H1 (cell line): ENCODE measurements at regions not wholly inside any gene's neighbourhood (a gene's known extent, or its start where the extent isn't known, plus 50 kb on each side); places are given as distances from the start of the nearest gene placed in this dataset.

Experiments
- CTCF ChIA-PET: fragments of 300-600 bp; sonication (Branson Sonifier 250); formaldehyde crosslinking; loops from one replicate; lab custom pipeline; 2021; ENCODE audit not compliant: partially characterized antibody; lab: Charles Lee
- POLR2A ChIA-PET: fragments of 300-600 bp; sonication (Branson Sonifier 250); formaldehyde crosslinking; loops from one replicate; lab custom pipeline; 2021; ENCODE audit warnings: inconsistent platforms; ENCODE audit not compliant: partially characterized antibody; lab: Charles Lee
- DNase-seq, 2 experiments: peaks; one replicate each; pipeline versions ENCODE4 v3.0.0 to v3.0.0-alpha.2; 2010 to 2022; ENCODE audit warnings: low spot score in 2 of 2, low read depth in 1 of 2, mixed read lengths in 1 of 2
- FAIRE-seq: peaks from 2 replicates; lab custom pipeline; 2011; peaks lifted over from hg19 to GRCh38; lab: Jason Lieb, UNC
- H2AFZ ChIP-seq: 2 replicates; pipeline ENCODE4 v1.8.1; 2012; ENCODE audit warnings: low read length, inconsistent platforms
- H2AK5ac ChIP-seq: 2 replicates; pipeline ENCODE4 v1.6.1; 2013; ENCODE audit warnings: low read depth, low read length
- H2BK120ac ChIP-seq: replicated peaks from 2 replicates; pipeline ENCODE3; 2013; ENCODE audit warnings: low read depth, low read length, inconsistent platforms
- H2BK12ac ChIP-seq: 2 replicates; pipeline ENCODE4 v1.6.1; 2013; ENCODE audit warnings: low read depth, low read length
- H2BK15ac ChIP-seq: 2 replicates; pipeline ENCODE4 v1.6.1; 2013; ENCODE audit warnings: low read length
- H2BK20ac ChIP-seq: 2 replicates; pipeline ENCODE4 v1.6.1; 2013; ENCODE audit warnings: low read length
- H2BK5ac ChIP-seq: 2 replicates; pipeline ENCODE4 v1.6.1; 2013; ENCODE audit warnings: low read depth, low read length
- H3K14ac ChIP-seq: 2 replicates; pipeline ENCODE4 v1.6.1; 2013; ENCODE audit warnings: inconsistent platforms; ENCODE audit not compliant: insufficient read length
- H3K18ac ChIP-seq: 2 replicates; pipeline ENCODE4 v1.6.1; 2013; ENCODE audit warnings: low read length; ENCODE audit errors: extremely low read depth
- H3K23ac ChIP-seq: 2 replicates; pipeline ENCODE4 v1.6.1; 2013; ENCODE audit warnings: inconsistent platforms; ENCODE audit not compliant: insufficient read length
- H3K23me2 ChIP-seq: 2 replicates; pipeline ENCODE4 v1.6.1; 2013; ENCODE audit warnings: low read depth, low read length
- H3K27ac ChIP-seq: 2 replicates; pipeline ENCODE4 v1.6.1; 2011; ENCODE audit warnings: low read depth, low read length, inconsistent platforms
- H3K27me3 ChIP-seq, 4 experiments: replicated peaks in 1 of 4; 1 replicate in 1 of 4; 2 replicates in 3 of 4; pipeline versions ENCODE4 v1.6.1 to v1.8.1; 2011 to 2013; ENCODE audit warnings: low read length in 3 of 4, mild to moderate bottlenecking in 3 of 4, inconsistent platforms in 2 of 4, mixed read lengths in 2 of 4, moderate library complexity in 1 of 4; ENCODE audit not compliant: control insufficient read depth in 3 of 4, insufficient read depth in 3 of 4; ENCODE audit errors: extremely low read depth in 1 of 4
- H3K36me3 ChIP-seq, 4 experiments: 2 replicates each; pipeline versions ENCODE4 v1.6.1 to v1.8.1; 2011 to 2013; ENCODE audit warnings: mild to moderate bottlenecking in 4 of 4, low read length in 3 of 4, moderate library complexity in 2 of 4, control low read depth in 1 of 4, inconsistent platforms in 1 of 4; ENCODE audit not compliant: insufficient read depth in 4 of 4, control insufficient read depth in 2 of 4
- H3K4ac ChIP-seq: replicated peaks from 2 replicates; pipeline ENCODE3; 2013; ENCODE audit warnings: low read length, low read depth, mixed read lengths, inconsistent platforms; ENCODE audit not compliant: insufficient read length
- H3K4me1 ChIP-seq, 4 experiments: replicated peaks in 1 of 4; 1 replicate in 1 of 4; 2 replicates in 3 of 4; pipeline versions ENCODE4 v1.6.1 to v1.8.1; 2011 to 2013; ENCODE audit warnings: low read length in 3 of 4, inconsistent platforms in 2 of 4, mixed read lengths in 1 of 4; ENCODE audit not compliant: insufficient read depth in 4 of 4, control insufficient read depth in 3 of 4
- H3K4me2 ChIP-seq, 2 experiments: 2 replicates each; pipeline versions ENCODE4 v1.6.1 to v1.8.1; 2011 to 2013; ENCODE audit warnings: low read depth in 2 of 2, low read length in 2 of 2, control low read depth in 1 of 2, inconsistent platforms in 1 of 2, mild to moderate bottlenecking in 1 of 2; ENCODE audit not compliant: insufficient read depth in 1 of 2
- H3K4me3 ChIP-seq, 4 experiments: fragments of 200-600, 300-600 bp in 1 of 4; sonication (generic), shearing (Covaris generic), sonication (Bioruptor Twin) in 1 of 4; 2 replicates each; pipeline versions ENCODE4 v1.5.1 to v1.8.1; 2011 to 2016; ENCODE audit warnings: low read length in 4 of 4, low read depth in 3 of 4, control low read depth in 2 of 4, inconsistent platforms in 2 of 4, mild to moderate bottlenecking in 2 of 4, mixed read lengths in 1 of 4, moderate library complexity in 1 of 4; ENCODE audit not compliant: insufficient read depth in 2 of 4; ENCODE audit errors: extremely low read depth in 1 of 4
- H3K56ac ChIP-seq: replicated peaks from 2 replicates; pipeline ENCODE3; 2013; ENCODE audit warnings: low read depth, mild to moderate bottlenecking, mixed read lengths, low read length, inconsistent platforms; ENCODE audit not compliant: insufficient read length
- H3K79me1 ChIP-seq: 2 replicates; pipeline ENCODE4 v1.6.1; 2013; ENCODE audit warnings: low read depth, low read length, control low read depth
- H3K79me2 ChIP-seq, 2 experiments: 2 replicates each; pipeline versions ENCODE4 v1.6.1 to v1.8.1; 2012 to 2013; ENCODE audit warnings: low read length in 2 of 2, mild to moderate bottlenecking in 2 of 2, inconsistent platforms in 1 of 2; ENCODE audit not compliant: insufficient read depth in 2 of 2, control insufficient read depth in 1 of 2
- H3K9ac ChIP-seq, 4 experiments: replicated peaks in 1 of 4; 1 replicate in 1 of 4; 2 replicates in 3 of 4; pipeline versions ENCODE4 v1.6.1 to v1.8.1; 2011 to 2013; ENCODE audit warnings: low read depth in 3 of 4, low read length in 3 of 4, control low read depth in 2 of 4, mild to moderate bottlenecking in 2 of 4, moderate library complexity in 2 of 4, inconsistent platforms in 1 of 4; ENCODE audit errors: extremely low read depth in 1 of 4
- H3K9me3 ChIP-seq, 2 experiments: 2 replicates each; pipeline versions ENCODE4 v1.6.1 to v1.8.1; 2012 to 2013; ENCODE audit warnings: mild to moderate bottlenecking in 2 of 2, moderate library complexity in 2 of 2, control low read depth in 1 of 2, inconsistent platforms in 1 of 2, low read depth in 1 of 2, low read length in 1 of 2, mixed read lengths in 1 of 2; ENCODE audit not compliant: insufficient read depth in 2 of 2
- H4K20me1 ChIP-seq, 2 experiments: replicated peaks in 1 of 2; 2 replicates each; pipeline versions ENCODE3 to v1.8.1; 2011 to 2013; ENCODE audit warnings: inconsistent platforms in 2 of 2, low read length in 2 of 2, mild to moderate bottlenecking in 1 of 2; ENCODE audit not compliant: insufficient read depth in 2 of 2, control insufficient read depth in 1 of 2
- H4K5ac ChIP-seq: 2 replicates; pipeline ENCODE4 v1.6.1; 2013; ENCODE audit warnings: low read length, low read depth, mixed read lengths, inconsistent platforms; ENCODE audit not compliant: insufficient read length
- H4K8ac ChIP-seq: 2 replicates; pipeline ENCODE4 v1.8.0; 2013; ENCODE audit warnings: mild to moderate bottlenecking, moderate library complexity, low read length, inconsistent platforms; ENCODE audit not compliant: insufficient read depth; ENCODE audit errors: extremely low read depth
- H4K91ac ChIP-seq: replicated peaks from 2 replicates; pipeline ENCODE3; 2013; ENCODE audit warnings: low read length, mixed read lengths, inconsistent platforms; ENCODE audit not compliant: insufficient read length
- CHD2 ChIP-seq: IDR thresholded peaks from 2 replicates; pipeline ENCODE4 v1.6.1; 2012; ENCODE audit warnings: low read length, improper control_type of control experiment
- WGBS, 2 experiments: shearing (Covaris generic) in 1 of 2; methylation state at CpG; one replicate each; pipeline versions ENCODE4 v1.1.6 to v1.1.7; 2013 to 2015; ENCODE audit warnings: low lambda C conversion rate in 2 of 2, mixed read lengths in 2 of 2, inconsistent platforms in 1 of 2, low coverage in 1 of 2, missing lambda C conversion rate in 1 of 2; ENCODE audit not compliant: insufficient replicate concordance in 2 of 2, insufficient coverage in 1 of 2, insufficient read length in 1 of 2; ENCODE audit errors: extremely low coverage in 1 of 2, missing lambda C conversion rate in 1 of 2; 5-methylcytosine and 5-hydroxymethylcytosine counted together

DNA sequence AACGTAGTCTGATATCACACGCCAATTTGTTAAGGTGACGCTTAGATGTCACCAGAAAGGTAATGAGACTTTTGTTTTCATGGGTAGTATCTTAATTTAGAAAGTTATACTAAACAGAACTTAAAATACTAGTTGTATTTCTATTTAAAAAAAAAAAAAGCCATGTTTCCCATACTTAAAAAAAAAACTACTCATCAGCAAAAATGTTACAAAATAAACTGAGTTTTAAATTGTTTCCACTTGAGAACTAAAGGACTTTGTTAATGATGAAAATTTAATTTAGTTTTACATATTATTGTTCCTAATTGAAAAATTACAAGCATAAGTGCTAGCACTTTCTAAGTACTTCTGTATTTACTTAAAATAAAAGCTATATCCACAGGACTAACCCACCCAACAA is 300.8 kb upstream of the ATP11B start:
- TF ChIP-seq CHD2: no peak
- no peak overlapping the region for H2BK15ac ChIP-seq
- H3K4ac ChIP-seq: no peak overlapping the region
- no peak overlapping the region for H4K8ac ChIP-seq
- H3K23ac ChIP-seq: no peak overlapping the region
- H3K18ac ChIP-seq: no peak overlapping the region
- no peak overlapping the region for H3K14ac ChIP-seq
- ChIA-PET POLR2A (no interaction called here), CTCF (interaction anchor here (0.8 to 2.2 kb wide), 4 partner anchors 12 to 100 kb away, joined by 5 to 12 read pairs (median 6); no protein-coding TSS in a partner anchor)
- H2AK5ac ChIP-seq: no peak overlapping the region
- H3K9me3 ChIP-seq: no peaks in the 10 kb centered on the region
- H3K4me3 ChIP-seq: no peak overlapping the region
- no peak for DNase-seq
- peaks cover 0 to 4% (median 0%) of the 10 kb centered on the region in 4 experiments; a peak in 2 of 7 replicates for H3K4me1 ChIP-seq
- no peak for FAIRE-seq
- H2BK120ac ChIP-seq: no peak overlapping the region
- WGBS, 2 experiments: 94% methylated on average over 3 of the region's 3 CpGs; no CpG with 5 or more reads in 1 of the 2 experiments
- H2BK20ac ChIP-seq: no peak overlapping the region
- no peaks in the 10 kb centered on the region for H3K23me2 ChIP-seq
- H2BK5ac ChIP-seq: no peak overlapping the region
- H3K9ac ChIP-seq: no peak overlapping the region
- H3K79me1 ChIP-seq: no peaks in the 10 kb centered on the region
- H3K79me2 ChIP-seq: no peaks in the 10 kb centered on the region
- no peak overlapping the region for H2BK12ac ChIP-seq
- H4K5ac ChIP-seq: no peak overlapping the region
- H3K27me3 ChIP-seq: no peaks in the 10 kb centered on the region
- H4K20me1 ChIP-seq: no peaks in the 10 kb centered on the region
- H2AFZ ChIP-seq: no peak overlapping the region
- no peak overlapping the region for H3K56ac ChIP-seq
- H3K4me2 ChIP-seq: no peak overlapping the region
- H4K91ac ChIP-seq: no peak overlapping the region
- no peaks in the 10 kb centered on the region for H3K36me3 ChIP-seq
- H3K27ac ChIP-seq: no peak overlapping the region
